ENCODE measurements at regions not wholly inside any gene's neighbourhood (a gene's known extent, or its start where the extent isn't known, plus 50 kb on each side); places are given as distances from the start of the nearest gene placed in this dataset.
A peak's percentile ranks its signal among the peaks of the same experiment; 100 is the strongest.

GRCh38 chr16:85227946-85228862, 115.9 kb upstream of the CIBAR2 start (continued):
- no peak for TF ChIP-seq ELK1 (IDR thresholded peaks at IDR 0.05; ENCODE audit: borderline replicate concordance, low read depth, low read length)

DNA sequence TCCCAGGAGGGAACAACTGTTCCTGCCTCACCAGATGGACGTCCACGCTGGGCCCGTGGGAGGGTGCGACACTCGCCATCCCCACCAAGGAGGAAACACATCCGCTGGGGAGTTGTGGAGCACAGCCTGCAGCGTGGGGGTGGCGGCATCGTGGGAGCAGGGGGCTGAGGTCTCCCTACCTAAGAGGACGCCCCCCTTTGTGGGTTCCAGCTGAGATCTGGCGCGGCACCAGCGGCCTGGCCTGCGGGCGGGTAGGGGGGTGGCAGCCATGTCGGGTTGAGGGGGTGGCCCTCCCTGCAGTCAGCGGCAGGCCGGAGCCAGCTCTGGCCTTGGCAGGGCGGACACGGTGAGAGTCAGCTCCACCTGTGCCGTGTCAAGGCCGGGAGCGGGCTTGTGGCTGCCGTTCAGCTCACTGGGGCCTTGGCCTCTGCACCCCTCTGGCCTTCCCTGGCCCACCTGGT, 116.7 kb upstream of the CIBAR2 start:
- H3K18ac ChIP-seq (ENCODE audit: low read depth, low read length) = peak overlapping the region; percentile 15; the same call in 1 of the 2 replicates
- intact Hi-C loops (cut with micrococcal nuclease) = no loop called here
- in situ Hi-C loops (cut with MboI; ENCODE audit: low sequenced_read_pairs) = no loop called here

More for the DNA sequence above, 116.7 kb upstream of the CIBAR2 start:
- Histone ChIP-seq H3K14ac (replicated peaks; ENCODE audit: low read depth, low read length) (no peak overlapping the region), H2AK5ac (ENCODE audit: low read depth, low read length) (peak overlapping the region; percentile 80), H3K4me3 (ENCODE audit: insufficient read depth, low read depth, low read length) (no peak overlapping the region), H3K9me1 (ENCODE audit: insufficient read depth, low read length) (peaks cover 30% of the 10 kb centered on the region), H2AFZ (replicated peaks; ENCODE audit: low read length, poor library complexity) (no peak overlapping the region), H2BK5ac (ENCODE audit: low read depth, low read length, poor library complexity, severe bottlenecking) (no peak overlapping the region), H2AK9ac (replicated peaks; ENCODE audit: low read depth, low read length, poor library complexity) (no peak overlapping the region), H2BK120ac (ENCODE audit: low read depth, low read length) (peak overlapping the region; percentile 23), H3K56ac (ENCODE audit: extremely low read depth, insufficient read depth, low read length) (no peak overlapping the region), H3K79me1 (ENCODE audit: low read depth in 1 of 2, low read length in 2 of 2) (peaks cover 57 to 98% of the 10 kb centered on the region in 2 experiments), H2BK15ac (ENCODE audit: low read depth, low read length) (peak overlapping the region; percentile 5; the same call in 1 of the 3 replicates), H3K4me1 (ENCODE audit: control insufficient read depth, insufficient read depth, low read length) (peaks cover 38% of the 10 kb centered on the region), H3K9ac (ENCODE audit: low read depth, low read length) (no peak overlapping the region), H3K36me3 (ENCODE audit: control insufficient read depth, insufficient read depth, low read length) (no peaks in the 10 kb centered on the region), H3K4ac (ENCODE audit: low read depth, low read length) (peak overlapping the region; percentile 30), H4K5ac (ENCODE audit: low read depth, low read length) (no peak overlapping the region), H4K8ac (ENCODE audit: low read depth in 2 of 2, low read length in 2 of 2) (peak overlapping the region; percentile 21 to 37; a peak in 1 of 4 replicates), H3K27me3 (ENCODE audit: control insufficient read depth, insufficient read depth, low read length) (no peaks in the 10 kb centered on the region), H3K9me3 (ENCODE audit: control insufficient read depth, insufficient read depth, low read length) (no peaks in the 10 kb centered on the region; the same call in 1 of the 2 replicates), H4K91ac (ENCODE audit: insufficient read depth, low read depth, low read length) (peak overlapping the region; percentile 29), H3K27ac (ENCODE audit: insufficient read depth, low read length) (no peak overlapping the region), H2BK20ac (ENCODE audit: low read depth, low read length) (no peak overlapping the region), H3K23ac (ENCODE audit: low read depth, low read length) (no peak overlapping the region), H3K4me2 (ENCODE audit: low read depth, low read length) (no peak overlapping the region), H4K20me1 (ENCODE audit: insufficient read depth, low read length) (peaks cover 32% of the 10 kb centered on the region)
- no peak for DNase-seq
- ATAC-seq (ENCODE audit: low read depth) = no peak
- TF ChIP-seq POLR2A (IDR thresholded peaks at IDR 0.05; ENCODE audit: low read depth, low read length) (no peak), MXI1 (IDR thresholded peaks at IDR 0.05; ENCODE audit: borderline replicate concordance, low read depth, low read length) (no peak), MAFK (IDR thresholded peaks at IDR 0.05; ENCODE audit: low read depth, low read length) (no peak), NFE2L2 (IDR thresholded peaks at IDR 0.05; ENCODE audit: low read depth, low read length) (no peak), CHD1 (IDR thresholded peaks at IDR 0.05; ENCODE audit: low read depth, low read length) (no peak), ELK1 (IDR thresholded peaks at IDR 0.05; ENCODE audit: borderline replicate concordance, low read depth, low read length) (no peak), RAD21 (IDR thresholded peaks at IDR 0.05; ENCODE audit: low read length) (no peak), SMC3 (IDR thresholded peaks at IDR 0.05; ENCODE audit: low read depth, low read length) (no peak), USF2 (IDR thresholded peaks at IDR 0.05; ENCODE audit: low read depth, low read length) (no peak)
- CTCF ChIA-PET = interaction anchor here (1.2 kb wide), 1 partner anchor 25 kb away, joined by 3 read pairs; no protein-coding TSS in a partner anchor
- dilution Hi-C loops (cut with HindIII; ENCODE audit: low sequenced_read_pairs, unreplicated experiment) = no loop called here
- POLR2A ChIA-PET (ENCODE audit: unreplicated experiment) = no interaction called here
- BruUV-seq (replicated peaks) = no TSS peak
- 70% methylated on average over 4 of the region's 24 CpGs; no CpG with 5 or more reads in 1 of the 2 experiments for WGBS, 2 experiments (ENCODE audit: extremely low coverage in 2 of 2, insufficient read length in 1 of 2)

All from IMR-90 (cell line).